Body of pancreas (tissue), 4 donors: ENCODE measurements at regions not wholly inside any gene's neighbourhood (a gene's known extent, or its start where the extent isn't known, plus 50 kb on each side); places are given as distances from the start of the nearest gene placed in this dataset.

Source experiments
- ATAC-seq: fragments of 150-250 bp; one replicate; pipeline ENCODE4 v1.9.1; 2016
- DNase-seq, 4 donors: peaks; one replicate each; pipeline ENCODE4 v3.0.0-alpha.2; 2019
- H3K27ac ChIP-seq, 4 donors: fragments of 200-600 bp; sonication (generic); 1 replicate in 3 of 4; 2 replicates in 1 of 4; pipeline versions ENCODE4 v1.5.1 to v1.6.1; 2016 to 2019; ENCODE audit warnings: mild to moderate bottlenecking in 1 of 4, mixed read lengths in 1 of 4, moderate library complexity in 1 of 4
- H3K27me3 ChIP-seq, 2 donors: fragments of 200-600 bp; sonication (generic); one replicate each; pipeline ENCODE4 v1.6.0; 2016; ENCODE audit warnings: mild to moderate bottlenecking in 1 of 2
- H3K36me3 ChIP-seq, 2 donors: fragments of 200-600 bp; sonication (generic); replicated peaks in 1 of 2; 2 replicates each; pipeline ENCODE4 v1.5.1; 2016; ENCODE audit warnings: low read depth in 2 of 2; ENCODE audit not compliant: insufficient read depth in 1 of 2
- H3K4me1 ChIP-seq: fragments of 200-600 bp; sonication (generic); one replicate; pipeline ENCODE4 v1.6.0; 2016
- H3K4me3 ChIP-seq, 2 donors: fragments of 200-600 bp; sonication (generic); 1 replicate in 1 of 2; 2 replicates in 1 of 2; pipeline ENCODE4 v1.5.1; 2016 to 2019
- H3K9me3 ChIP-seq, 3 donors: fragments of 200-600 bp; sonication (generic); 1 replicate in 2 of 3; 2 replicates in 1 of 3; pipeline ENCODE4 v1.5.1; 2016
- CTCF ChIP-seq, 7 experiments: fragments of 450-650 bp in 4 of 7; fragments of 200-600 bp in 3 of 7; sonication (generic) in 3 of 7; IDR thresholded peaks; one replicate each; pipeline ENCODE4 v1.5.1; 2016 to 2019; ENCODE audit warnings: antibody characterized with exemption in 7 of 7
- POLR2A ChIP-seq, 3 donors: fragments of 450-650 bp; IDR thresholded peaks; one replicate each; pipeline ENCODE4 v1.6.1; 2016; ENCODE audit warnings: antibody characterized with exemption in 3 of 3, mild to moderate bottlenecking in 2 of 3
- WGBS, 2 donors: methylation state at CpG; one replicate each; pipeline ENCODE4 v1.1.5; 2017; 5-methylcytosine and 5-hydroxymethylcytosine counted together
- intact Hi-C: fragments of 100-400 bp; cut with DNase I; formaldehyde crosslinking; loops from one replicate; pipeline ENCODE4 v1.15.1; 2023

- 25 to 28% methylated on average over 1 of the region's 1 CpG for WGBS, 2 donors
- no peaks in the 10 kb centered on the region for H3K27me3 ChIP-seq
- no peak overlapping the region for H3K27ac ChIP-seq
- intact Hi-C loops, result no loop called here
- no peak overlapping the region for H3K4me3 ChIP-seq
- H3K9me3 ChIP-seq, result no peaks in the 10 kb centered on the region
- ATAC-seq (no peak), DNase-seq (no peak)
- H3K4me1 ChIP-seq, result peaks cover 43% of the 10 kb centered on the region
- no peaks in the 10 kb centered on the region for H3K36me3 ChIP-seq
- TF ChIP-seq CTCF (IDR thresholded peaks at IDR 0.05), result no peak
- TF ChIP-seq POLR2A (IDR thresholded peaks at IDR 0.05), result no peak
Measured at GRCh38 chr5:103621548-103621930, 59.0 kb upstream of the NUDT12 start.

DNA sequence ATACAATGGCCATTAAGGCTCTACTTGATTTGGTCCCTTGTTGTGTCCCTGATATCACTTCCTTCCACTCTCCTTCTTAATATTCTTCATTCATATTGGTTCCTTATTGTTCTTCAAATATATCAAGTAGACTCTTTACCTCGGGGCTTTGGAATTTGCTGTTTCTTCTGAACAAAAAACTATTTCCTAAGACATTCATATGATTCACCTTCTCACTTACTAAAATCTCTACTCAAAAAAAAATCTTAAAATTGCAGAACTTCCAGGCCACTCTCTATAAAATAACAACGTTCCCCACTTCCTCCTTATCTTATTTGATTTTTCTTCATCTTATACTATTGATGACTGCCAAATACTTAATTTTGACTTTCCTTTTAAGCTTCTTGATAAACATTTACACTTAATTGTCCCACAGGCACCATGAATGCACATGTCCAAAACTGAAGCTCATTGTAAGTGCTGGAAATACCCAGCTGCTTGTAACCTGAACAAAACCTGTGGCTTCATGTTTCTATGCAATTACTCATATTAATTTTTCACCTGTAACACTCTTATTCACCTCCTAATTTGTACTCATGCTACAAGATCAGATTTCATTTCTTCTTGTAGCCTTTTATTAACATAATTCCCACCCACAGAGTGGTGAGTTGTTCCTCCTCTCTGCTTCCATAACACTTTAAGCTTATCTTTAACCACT is 58.4 kb upstream of the NUDT12 start:
- Histone ChIP-seq H3K4me1 (peaks cover 45% of the 10 kb centered on the region), H3K36me3 (no peaks in the 10 kb centered on the region), H3K9me3 (no peaks in the 10 kb centered on the region), H3K4me3 (no peak overlapping the region), H3K27ac (no peak overlapping the region), H3K27me3 (no peaks in the 10 kb centered on the region)
- intact Hi-C loops, result no loop called here
- TF ChIP-seq POLR2A (IDR thresholded peaks at IDR 0.05) (no peak), CTCF (IDR thresholded peaks at IDR 0.05) (no peak)
- 51 to 52% methylated on average over 2 of the region's 2 CpGs for WGBS, 2 donors
- ATAC-seq, result no peak
- no peak for DNase-seq

- Histone ChIP-seq H3K4me1 (peaks cover 38% of the 10 kb centered on the region), H3K4me3 (no peak overlapping the region), H3K27me3 (no peaks in the 10 kb centered on the region), H3K36me3 (no peaks in the 10 kb centered on the region), H3K27ac (no peak overlapping the region), H3K9me3 (no peaks in the 10 kb centered on the region)
- ATAC-seq (peak; percentile 33), DNase-seq (no peak)
- TF ChIP-seq POLR2A (IDR thresholded peaks at IDR 0.05), result no peak
- TF ChIP-seq CTCF (IDR thresholded peaks at IDR 0.05), result no peak
- intact Hi-C loops, result no loop called here
- WGBS, 2 donors, result 93 to 94% methylated on average over 1 of the region's 1 CpG
Measured at GRCh38 chr5:103617913-103618312, 55.3 kb upstream of the NUDT12 start.

DNA sequence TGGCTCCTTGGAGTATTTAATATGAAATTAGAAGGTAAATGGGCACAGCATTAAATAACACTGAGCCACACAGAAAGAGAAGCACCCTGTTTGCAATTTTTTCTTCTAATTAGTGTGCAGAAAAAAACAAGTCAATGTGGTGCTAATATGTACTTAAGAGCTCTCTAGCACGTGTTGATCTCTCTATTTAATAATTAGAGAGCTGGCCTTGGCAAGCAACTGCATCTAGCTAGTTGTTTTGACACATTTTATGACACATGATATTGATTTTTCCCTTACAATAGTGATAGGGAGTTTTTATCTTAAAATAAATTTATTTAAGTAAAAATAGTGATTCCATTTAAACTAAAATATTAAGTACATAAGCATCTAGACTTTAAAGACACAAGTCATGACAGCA is 54.5 kb upstream of the NUDT12 start:
- Histone ChIP-seq H3K4me1 (peaks cover 34% of the 10 kb centered on the region), H3K36me3 (no peaks in the 10 kb centered on the region), H3K27ac (no peak overlapping the region), H3K9me3 (no peaks in the 10 kb centered on the region), H3K27me3 (no peaks in the 10 kb centered on the region), H3K4me3 (no peak overlapping the region)
- intact Hi-C loops, result no loop called here
- 6 to 8% methylated on average over 1 of the region's 1 CpG for WGBS, 2 donors
- ATAC-seq (peak; percentile 48), DNase-seq (peak in 2 of 4 donors; percentile 13 to 46)
- no peak for TF ChIP-seq POLR2A (IDR thresholded peaks at IDR 0.05)
- no peak for TF ChIP-seq CTCF (IDR thresholded peaks at IDR 0.05)

DNA sequence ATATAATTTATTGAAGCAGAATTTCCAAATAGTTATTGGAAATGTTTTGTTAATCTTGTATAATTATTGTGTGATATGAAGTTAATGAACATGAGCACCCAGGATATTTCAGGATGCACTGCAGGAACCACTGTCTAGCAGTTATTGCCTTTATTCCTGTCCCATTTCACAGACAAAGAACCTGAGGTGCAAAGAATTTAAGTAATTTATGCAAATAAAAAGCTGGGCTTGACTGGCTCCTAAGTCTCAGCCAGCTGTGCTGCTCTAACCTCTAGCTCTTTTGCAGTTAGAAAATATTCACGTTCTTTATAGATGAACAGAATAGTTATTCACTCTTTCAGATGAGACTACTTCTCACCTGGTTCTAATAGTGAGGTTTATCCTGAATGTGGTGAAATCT is 50.0 kb upstream of the NUDT12 start:
- DNase-seq (no peak), ATAC-seq (no peak)
- no peak overlapping the region for H3K27ac ChIP-seq
- TF ChIP-seq POLR2A (IDR thresholded peaks at IDR 0.05) (no peak), CTCF (IDR thresholded peaks at IDR 0.05) (no peak)
- 92 to 94% methylated on average over 1 of the region's 1 CpG for WGBS, 2 donors
- peaks cover 11% of the 10 kb centered on the region for H3K4me1 ChIP-seq
- H3K36me3 ChIP-seq, result no peaks in the 10 kb centered on the region
- H3K27me3 ChIP-seq, result no peaks in the 10 kb centered on the region
- no peaks in the 10 kb centered on the region for H3K9me3 ChIP-seq
- no peak overlapping the region for H3K4me3 ChIP-seq
- intact Hi-C loops, result no loop called here
